Stimulated activated CD4-positive, alpha-beta T cell treated with anti-CD3 and anti-CD28 coated beads, Interleukin-1b, Interleukin-23, amount 100 ng/mL, for 4 hours (primary cell): ENCODE measurements at regions not wholly inside any gene's neighbourhood (a gene's known extent, or its start where the extent isn't known, plus 50 kb on each side); places are given as distances from the start of the nearest gene placed in this dataset.

Source experiments
- DNase-seq, 2 donors: peaks; one replicate each; pipeline ENCODE4 v3.0.0-alpha.2; 2020; ENCODE audit warnings: low read depth in 2 of 2

GRCh38 chr1:38334930-38335592, 288.5 kb upstream of the POU3F1 start:
- DNase-seq, result no peak

- DNase-seq, result no peak
Observed at GRCh38 chr1:38332649-38333310, 286.2 kb upstream of the POU3F1 start.

DNA sequence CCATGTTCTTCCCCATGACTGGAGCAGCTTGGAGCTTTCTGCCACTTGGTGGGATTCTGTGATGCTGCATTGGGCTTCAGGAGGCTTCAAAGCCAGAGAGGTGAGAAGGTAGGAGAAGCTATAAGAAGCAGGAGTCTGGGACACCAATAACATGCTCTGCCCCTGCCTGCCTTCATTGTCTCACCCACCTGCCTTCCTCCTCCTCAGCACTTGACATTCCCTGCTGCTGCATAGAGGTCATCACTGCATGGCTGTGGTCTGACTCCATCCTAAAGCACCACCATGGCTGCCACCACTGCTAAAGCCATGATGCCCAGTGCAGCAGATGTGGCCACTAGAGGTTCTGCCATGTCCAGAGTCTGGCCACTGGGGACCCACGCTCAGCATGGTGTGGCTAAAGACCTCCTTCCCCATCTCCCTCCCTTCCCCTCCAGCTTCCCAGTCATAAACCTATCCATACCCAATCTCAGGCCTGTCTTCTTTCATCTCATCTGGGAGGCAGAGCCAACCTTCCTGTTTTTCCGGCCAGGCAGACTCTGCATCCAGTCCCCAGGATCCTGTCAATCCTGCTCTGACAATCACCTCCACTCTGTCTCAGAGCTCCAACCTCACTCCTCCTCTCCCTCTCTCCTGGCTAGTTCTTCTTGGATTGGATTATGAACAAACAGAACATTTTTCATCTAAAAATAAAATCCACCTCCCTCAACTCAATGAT, 285.1 kb upstream of the POU3F1 start:
- no peak for DNase-seq

DNA sequence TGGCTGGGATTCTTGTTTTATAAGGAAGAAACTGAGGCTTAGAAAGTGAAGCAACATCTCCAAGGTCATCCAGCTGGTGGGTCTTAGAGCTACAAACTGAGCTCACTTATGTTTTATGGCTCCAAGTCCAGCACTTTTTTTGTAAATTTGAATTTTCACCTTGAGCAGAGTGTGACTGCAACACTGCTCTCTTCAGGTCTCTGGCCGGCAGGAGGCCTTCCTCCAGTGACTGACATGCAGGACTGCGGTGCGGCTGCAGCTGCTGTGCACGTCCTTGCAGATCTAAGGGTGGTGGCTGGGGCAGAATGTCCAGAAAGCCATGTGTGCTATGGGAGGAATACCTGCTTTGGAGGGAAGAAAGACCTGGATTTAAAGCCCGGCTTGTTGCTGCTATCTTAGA, 284.2 kb upstream of the POU3F1 start:
- no peak for DNase-seq

GRCh38 chr1:38329644-38330043, 283.1 kb upstream of the POU3F1 start:
- DNase-seq, result no peak

DNA sequence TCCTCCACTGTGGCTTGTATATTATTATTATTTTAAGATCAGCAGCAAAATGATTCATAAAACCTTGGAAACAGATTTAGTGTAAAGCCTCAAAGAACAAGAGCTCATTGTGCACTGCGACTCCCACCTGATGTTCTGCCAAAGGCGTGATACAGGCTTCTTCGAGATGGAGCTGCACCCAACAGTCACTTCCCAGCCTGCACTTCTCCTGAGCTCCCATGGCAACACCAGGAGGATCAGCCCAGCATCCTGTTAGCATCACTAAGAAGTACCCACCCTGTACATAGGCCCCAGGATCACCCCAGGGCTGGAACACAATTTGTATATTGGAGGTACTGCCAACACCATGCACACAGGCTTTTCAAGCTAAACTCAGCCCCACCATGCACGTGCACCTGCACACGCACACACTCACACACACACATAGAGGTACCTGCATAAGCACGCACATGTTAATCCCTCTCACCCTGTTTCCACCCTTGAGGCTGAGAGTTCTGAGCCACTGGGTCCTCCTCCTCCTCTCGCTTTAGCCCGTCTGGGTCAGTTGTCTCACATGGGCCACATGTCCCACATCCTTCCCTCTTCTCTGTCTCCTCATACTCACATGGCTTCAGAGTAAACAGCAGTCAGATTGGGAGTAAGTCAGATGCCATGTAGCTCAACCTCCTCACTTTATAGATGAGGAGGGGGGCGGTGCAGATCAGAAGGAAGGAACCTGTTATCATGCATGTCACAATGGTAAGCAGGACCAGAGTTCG, 281.9 kb upstream of the POU3F1 start:
- no peak for DNase-seq

DNA sequence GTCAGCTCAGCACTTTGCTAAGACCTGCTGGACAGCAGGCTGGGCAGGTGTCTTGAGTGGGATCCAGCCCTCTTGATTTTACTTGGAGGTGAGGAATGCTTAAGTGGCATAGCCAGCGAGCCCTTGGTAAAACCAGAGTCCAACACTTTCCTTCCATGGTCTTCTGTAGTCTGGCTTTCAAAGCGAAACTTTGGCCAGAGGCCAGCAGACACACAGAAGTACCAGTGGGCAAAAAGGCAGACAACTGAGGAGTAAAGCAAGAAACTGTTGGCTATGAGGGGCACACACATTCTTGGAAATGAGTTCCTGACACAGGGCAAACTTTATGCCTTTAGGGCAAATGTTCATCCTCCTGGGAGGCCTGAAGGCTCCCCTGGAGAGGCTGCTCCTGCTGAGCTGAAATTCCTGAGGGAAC, 281.0 kb upstream of the POU3F1 start:
- no peak for DNase-seq

- DNase-seq, result no peak
Observed at GRCh38 chr1:38326856-38327255, 280.3 kb upstream of the POU3F1 start.

DNA sequence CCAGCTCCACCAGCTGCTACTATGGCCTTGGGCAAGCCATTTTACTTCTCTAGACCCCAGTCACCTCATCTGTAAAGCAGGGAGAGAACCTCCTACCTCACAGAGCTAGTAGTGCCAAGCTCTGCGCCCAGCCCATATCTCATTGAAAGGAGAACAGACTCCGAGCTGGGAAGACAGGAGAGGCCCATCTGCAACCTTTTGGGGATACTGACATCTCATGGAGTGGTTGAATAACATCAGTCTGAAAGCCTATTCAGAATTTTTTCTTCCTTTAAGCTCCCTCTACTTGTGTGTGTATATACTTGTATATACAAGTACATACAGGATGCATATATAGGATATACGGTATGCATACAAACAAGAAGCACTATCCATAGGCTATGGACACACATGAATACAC, 279.5 kb upstream of the POU3F1 start:
- DNase-seq, result no peak

GRCh38 chr1:38312753-38313152, 266.2 kb upstream of the POU3F1 start:
- DNase-seq, result no peak

DNA sequence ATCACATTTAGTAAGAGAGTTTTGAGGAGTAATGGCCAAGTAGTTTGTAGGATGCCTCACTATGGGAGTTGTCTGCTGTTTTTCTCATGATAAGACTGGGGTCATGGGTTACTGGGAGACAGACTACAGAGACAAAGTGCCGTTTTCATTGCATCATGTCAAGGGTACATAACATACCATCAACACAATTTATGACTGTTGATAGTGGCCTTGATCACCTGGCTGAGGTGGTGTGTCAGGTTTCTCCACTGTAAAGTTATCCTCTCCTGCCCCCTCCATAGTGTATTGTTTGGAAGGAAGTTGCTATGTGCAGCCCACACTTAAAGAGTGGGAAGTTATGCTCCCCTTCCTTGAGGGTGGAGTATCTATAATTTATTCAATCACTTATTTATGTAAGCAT, 263.5 kb upstream of the POU3F1 start:
- DNase-seq, result no peak

DNA sequence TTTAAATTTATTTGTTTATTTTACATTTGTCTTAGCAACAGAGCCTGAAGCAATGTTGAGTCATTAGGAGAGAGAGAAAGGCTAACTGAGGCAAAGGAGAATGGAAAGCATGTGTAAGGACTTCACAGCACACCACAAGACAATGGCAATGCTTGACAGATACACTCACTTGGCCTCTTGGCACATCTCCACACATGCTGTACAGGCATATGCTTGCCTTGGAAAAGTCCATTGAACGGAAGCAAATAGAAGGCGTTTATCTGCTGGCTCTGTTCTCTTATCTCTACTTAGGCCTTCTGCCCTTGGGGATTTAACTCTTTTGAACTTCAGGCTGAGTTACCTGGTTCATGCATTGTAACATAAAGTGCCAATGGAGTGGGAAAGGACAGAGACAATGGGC, 262.2 kb upstream of the POU3F1 start:
- no peak for DNase-seq

DNA sequence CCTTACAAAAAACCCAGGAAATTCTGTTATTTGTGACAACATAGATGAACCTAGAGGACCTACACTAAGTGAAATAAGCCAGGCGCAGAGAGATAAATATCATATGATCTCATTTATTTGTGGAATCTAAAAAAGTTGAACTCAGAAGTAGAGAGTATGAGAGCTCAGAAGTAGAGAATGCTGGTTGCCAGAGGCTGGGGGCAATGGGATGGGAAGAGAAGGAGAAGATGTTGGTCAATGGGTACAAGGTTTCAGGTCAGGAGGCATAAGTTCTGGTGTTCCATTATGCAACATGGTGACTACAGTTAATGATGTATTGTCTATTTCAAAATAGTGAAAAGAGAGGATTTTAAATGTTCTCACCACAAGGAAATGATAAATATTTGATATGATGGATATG, 259.1 kb upstream of the POU3F1 start:
- no peak for DNase-seq

GRCh38 chr1:38303843-38304242, 257.2 kb upstream of the POU3F1 start:
- DNase-seq, result no peak

DNA sequence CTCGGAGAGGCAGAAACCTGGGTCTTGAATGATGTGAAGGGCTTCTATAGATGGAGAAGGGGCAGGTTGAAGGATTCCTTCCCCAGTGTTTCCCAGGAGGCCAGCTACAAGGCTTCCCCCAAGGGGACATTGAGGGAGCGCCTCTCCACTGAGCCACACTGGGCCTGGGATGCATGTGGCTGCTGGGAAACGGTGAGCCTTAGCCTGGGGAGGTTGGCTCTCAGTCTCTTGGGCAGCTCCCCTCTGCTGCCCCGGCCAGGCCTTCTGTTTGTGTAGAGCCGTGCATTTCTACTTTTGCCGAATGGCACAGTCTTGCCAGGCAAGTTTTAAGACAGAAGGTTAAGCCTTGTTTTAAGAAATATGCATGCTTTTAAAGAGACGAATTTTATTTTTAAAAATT, 254.4 kb upstream of the POU3F1 start:
- DNase-seq, result no peak

GRCh38 chr1:38300616-38301015, 254.0 kb upstream of the POU3F1 start:
- DNase-seq, result no peak

DNA sequence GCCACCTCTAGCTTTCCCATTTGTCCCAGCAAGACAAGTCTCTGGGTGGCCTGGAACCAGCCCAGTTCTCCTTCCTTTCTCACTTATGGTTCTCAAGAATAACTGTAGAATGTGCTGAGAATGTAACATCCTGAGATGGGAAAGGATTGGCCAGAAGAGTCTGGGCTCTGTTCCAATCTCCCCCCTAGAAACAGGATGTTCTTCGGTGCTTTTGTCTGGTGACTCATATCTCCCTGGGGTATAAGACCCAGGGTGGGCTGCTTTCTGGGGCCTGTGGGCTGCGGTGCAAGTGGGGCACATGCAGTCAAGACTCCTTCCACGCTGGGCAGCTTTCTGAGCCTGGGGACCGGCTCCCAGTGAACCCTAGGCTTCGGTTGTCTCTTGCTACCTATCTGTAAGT, 251.2 kb upstream of the POU3F1 start:
- DNase-seq, result no peak

- DNase-seq, result no peak
Observed at GRCh38 chr1:38297246-38297645, 250.7 kb upstream of the POU3F1 start.

- no peak for DNase-seq
Observed at GRCh38 chr1:38296047-38296446, 249.5 kb upstream of the POU3F1 start.

DNA sequence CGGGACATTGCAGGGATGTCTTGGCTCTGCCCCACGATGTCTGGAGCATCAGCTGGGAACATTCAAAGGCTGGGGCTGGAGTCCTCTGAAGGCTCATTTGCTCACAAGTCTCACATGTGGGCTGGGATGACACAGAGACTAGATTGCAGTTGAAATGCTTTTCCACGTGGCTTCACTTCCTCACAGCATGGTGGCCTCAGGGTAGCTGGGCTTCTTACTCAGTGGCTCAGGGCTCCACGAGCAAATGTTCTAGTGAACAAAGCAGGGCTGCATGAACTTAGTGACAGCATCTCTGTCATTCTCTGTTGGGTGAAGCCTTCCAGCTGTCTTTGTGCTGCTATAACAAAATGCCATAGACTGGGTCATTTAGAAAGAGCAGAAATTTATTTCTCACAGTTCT, 247.0 kb upstream of the POU3F1 start:
- no peak for DNase-seq

DNA sequence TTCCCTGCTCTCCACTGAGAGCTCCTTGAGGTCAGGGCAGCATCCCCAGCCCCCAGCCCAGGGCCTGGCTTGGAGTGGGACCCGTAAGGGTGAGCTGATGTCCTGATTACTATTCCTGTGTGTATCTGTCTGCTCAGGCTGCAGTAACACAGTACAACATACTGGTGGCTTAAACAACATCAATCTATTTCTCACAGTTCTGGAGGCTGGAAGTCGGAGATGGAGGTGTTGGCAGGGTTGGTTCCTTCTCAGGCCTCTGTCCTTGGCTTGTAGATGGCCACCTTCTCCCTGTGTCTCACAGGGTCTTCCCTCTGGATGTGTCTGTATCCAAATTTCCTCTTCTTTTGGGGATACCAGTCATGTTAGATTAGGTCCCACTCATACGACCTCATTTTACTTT, 246.4 kb upstream of the POU3F1 start:
- DNase-seq, result no peak

- DNase-seq, result no peak
Observed at GRCh38 chr1:38291906-38292521, 245.4 kb upstream of the POU3F1 start.
